H9 (cell line): ENCODE measurements at regions not wholly inside any gene's neighbourhood (a gene's known extent, or its start where the extent isn't known, plus 50 kb on each side); places are given as distances from the start of the nearest gene placed in this dataset.

ENCODE experiments used
- DNase-seq: peaks from one replicate; pipeline ENCODE4 v3.0.0-alpha.2; 2017
- H2AFZ ChIP-seq: one replicate; pipeline ENCODE4 v1.6.1; 2013; ENCODE audit warnings: mild to moderate bottlenecking, low read length, control low read depth, moderate library complexity
- H2AK5ac ChIP-seq: 2 replicates; pipeline ENCODE4 v1.6.1; 2013; ENCODE audit warnings: low read length, control low read depth, mixed read lengths; ENCODE audit not compliant: insufficient read length
- H2BK120ac ChIP-seq: one replicate; pipeline ENCODE4 v1.6.1; 2013; ENCODE audit warnings: low read depth, mild to moderate bottlenecking, low read length, control low read depth, inconsistent platforms; ENCODE audit not compliant: poor library complexity, severe bottlenecking
- H2BK12ac ChIP-seq: 2 replicates; pipeline ENCODE4 v1.6.1; 2013; ENCODE audit warnings: low read length, control low read depth, mixed read lengths, low read depth; ENCODE audit not compliant: insufficient read length
- H2BK15ac ChIP-seq: 2 replicates; pipeline ENCODE4 v1.6.1; 2013; ENCODE audit warnings: low read depth, low read length, control low read depth
- H2BK20ac ChIP-seq: one replicate; pipeline ENCODE4 v1.6.1; 2013; ENCODE audit warnings: low read depth, mild to moderate bottlenecking, low read length, control low read depth, inconsistent platforms; ENCODE audit not compliant: poor library complexity, severe bottlenecking
- H2BK5ac ChIP-seq: 2 replicates; pipeline ENCODE4 v1.6.1; 2013; ENCODE audit warnings: low read length, control low read depth, mixed read lengths; ENCODE audit not compliant: insufficient read length
- H3K14ac ChIP-seq: 2 replicates; pipeline ENCODE4 v1.6.1; 2013; ENCODE audit warnings: low read length, control low read depth; ENCODE audit not compliant: insufficient read depth
- H3K18ac ChIP-seq: 2 replicates; pipeline ENCODE4 v1.6.1; 2013; ENCODE audit warnings: low read depth, mild to moderate bottlenecking, mixed read lengths, low read length, control low read depth; ENCODE audit not compliant: insufficient read length
- H3K23ac ChIP-seq: 2 replicates; pipeline ENCODE4 v1.6.1; 2013; ENCODE audit warnings: low read length, control low read depth, mixed read lengths, low read depth; ENCODE audit not compliant: insufficient read length
- H3K23me2 ChIP-seq: 2 replicates; pipeline ENCODE4 v1.6.1; 2013; ENCODE audit warnings: low read depth, mild to moderate bottlenecking, mixed read lengths, low read length, control low read depth; ENCODE audit not compliant: insufficient read length, poor library complexity, severe bottlenecking
- H3K27ac ChIP-seq: 2 replicates; pipeline ENCODE4 v1.5.1; 2013; ENCODE audit warnings: low read length, control low read depth, mixed read lengths, low read depth; ENCODE audit not compliant: insufficient read length
- H3K27me3 ChIP-seq: 2 replicates; pipeline ENCODE4 v1.6.1; 2013; ENCODE audit warnings: low read length, control low read depth, inconsistent platforms; ENCODE audit not compliant: insufficient read depth
- H3K4ac ChIP-seq: 2 replicates; pipeline ENCODE4 v1.6.1; 2013; ENCODE audit warnings: low read depth, mild to moderate bottlenecking, control low read depth, inconsistent platforms, low read length, moderate library complexity
- H3K4me1 ChIP-seq: 2 replicates; pipeline ENCODE4 v1.6.1; 2013; ENCODE audit warnings: low read length, control low read depth, inconsistent platforms; ENCODE audit not compliant: insufficient read depth
- H3K4me2 ChIP-seq: 2 replicates; pipeline ENCODE4 v1.6.1; 2013; ENCODE audit warnings: low read length, control low read depth, mixed read lengths; ENCODE audit not compliant: insufficient read length, insufficient read depth
- H3K56ac ChIP-seq: 2 replicates; pipeline ENCODE4 v1.6.1; 2013; ENCODE audit warnings: low read depth, mild to moderate bottlenecking, mixed read lengths, low read length, control low read depth; ENCODE audit not compliant: insufficient read length
- H3K79me1 ChIP-seq: 2 replicates; pipeline ENCODE4 v1.6.1; 2013; ENCODE audit warnings: low read depth, mild to moderate bottlenecking, moderate library complexity, low read length, control low read depth, inconsistent platforms; ENCODE audit not compliant: insufficient read depth, poor library complexity, severe bottlenecking
- H3K79me2 ChIP-seq: 2 replicates; pipeline ENCODE4 v1.6.1; 2013; ENCODE audit warnings: low read length, control low read depth, inconsistent platforms; ENCODE audit not compliant: insufficient read depth
- H3K9ac ChIP-seq: 2 replicates; pipeline ENCODE4 v1.6.1; 2013; ENCODE audit warnings: low read length, control low read depth, mixed read lengths; ENCODE audit not compliant: insufficient read length; ENCODE audit errors: extremely low read depth
- H3K9me3 ChIP-seq: one replicate; pipeline ENCODE4 v1.6.1; 2013; ENCODE audit warnings: low read depth, low read length, inconsistent platforms; ENCODE audit not compliant: control insufficient read depth
- H3T11ph ChIP-seq: one replicate; pipeline ENCODE4 v1.6.1; 2013; ENCODE audit warnings: mild to moderate bottlenecking, low read length, control low read depth, inconsistent platforms
- H4K20me1 ChIP-seq: one replicate; pipeline ENCODE4 v1.6.1; 2013; ENCODE audit not compliant: control insufficient read depth, insufficient read length, insufficient read depth
- H4K5ac ChIP-seq: 2 replicates; pipeline ENCODE4 v1.6.1; 2013; ENCODE audit warnings: low read depth, mild to moderate bottlenecking, mixed read lengths, low read length, control low read depth; ENCODE audit not compliant: insufficient read length
- H4K8ac ChIP-seq: replicated peaks from 2 replicates; pipeline ENCODE4 v1.6.1; 2013; ENCODE audit warnings: low read length, control low read depth, mixed read lengths, low read depth; ENCODE audit not compliant: insufficient read length
- H4K91ac ChIP-seq: 2 replicates; pipeline ENCODE4 v1.6.1; 2013; ENCODE audit warnings: low read depth, mild to moderate bottlenecking, moderate library complexity, mixed read lengths, low read length, control low read depth; ENCODE audit not compliant: insufficient read length
- H3K27ac Mint-ChIP-seq, 3 experiments: 2 replicates in 2 of 3; 3 replicates in 1 of 3; pipeline ENCODE4 v1.8.0; 2020 to 2021; ENCODE audit warnings: mixed read lengths in 3 of 3, mild to moderate bottlenecking in 1 of 3, moderate library complexity in 1 of 3
- H3K27me3 Mint-ChIP-seq: 2 replicates; pipeline ENCODE4 v1.8.0; 2021; ENCODE audit warnings: low read depth, mild to moderate bottlenecking, moderate library complexity, mixed read lengths
- H3K36me3 Mint-ChIP-seq, 3 experiments: 2 replicates in 2 of 3; 3 replicates in 1 of 3; pipeline ENCODE4 v1.8.0; 2020 to 2021; ENCODE audit warnings: low read depth in 3 of 3, mixed read lengths in 3 of 3; ENCODE audit not compliant: insufficient read depth in 1 of 3
- H3K4me1 Mint-ChIP-seq, 2 experiments: 2 replicates each; pipeline ENCODE4 v1.8.0; 2020; ENCODE audit warnings: mixed read lengths in 2 of 2
- H3K4me3 Mint-ChIP-seq, 2 experiments: 2 replicates in 1 of 2; 3 replicates in 1 of 2; pipeline ENCODE4 v1.8.0; 2020 to 2021; ENCODE audit warnings: mild to moderate bottlenecking in 2 of 2, mixed read lengths in 2 of 2, moderate library complexity in 1 of 2
- H3K9me3 Mint-ChIP-seq, 2 experiments: 2 replicates in 1 of 2; 3 replicates in 1 of 2; pipeline ENCODE4 v1.8.0; 2020; ENCODE audit warnings: mild to moderate bottlenecking in 2 of 2, mixed read lengths in 2 of 2, moderate library complexity in 1 of 2
- CTCF ChIP-seq: fragments of 200-600 bp; sonication (generic); conservative IDR thresholded peaks from 3 replicates; pipeline ENCODE4 v1.8.0; 2021; ENCODE audit warnings: antibody characterized with exemption, mild to moderate bottlenecking
- WGBS: extraction: QIAGEN DNeasy Blood & Tissue Kit; methylation state at CpG from one replicate; pipeline ENCODE4 v1.1.7; 2013; ENCODE audit warnings: missing lambda C conversion rate, low lambda C conversion rate, mixed read lengths; ENCODE audit not compliant: insufficient read length; ENCODE audit errors: extremely low coverage; 5-methylcytosine and 5-hydroxymethylcytosine counted together

- no peak overlapping the region for H3K27ac Mint-ChIP-seq
- H3K4me1 ChIP-seq: no peaks in the 10 kb centered on the region
- no peak overlapping the region for H2BK120ac ChIP-seq
- no peaks in the 10 kb centered on the region for H3K27me3 ChIP-seq
- no peaks in the 10 kb centered on the region for H3K79me2 ChIP-seq
- no peaks in the 10 kb centered on the region for H4K20me1 ChIP-seq
- no peak overlapping the region for H3K4me2 ChIP-seq
- no peak overlapping the region for H2BK5ac ChIP-seq
- no peak overlapping the region for H3K27ac ChIP-seq
- H2BK20ac ChIP-seq: no peak overlapping the region
- no peak overlapping the region for H2AK5ac ChIP-seq
- no peak overlapping the region for H3K4ac ChIP-seq
- H3K4me3 Mint-ChIP-seq: no peak overlapping the region
- H2BK15ac ChIP-seq: no peak overlapping the region
- H3K18ac ChIP-seq: no peak overlapping the region
- H3K9ac ChIP-seq: no peak overlapping the region
- WGBS: no CpG with 5 or more reads among the region's 1 CpG
- no peaks in the 10 kb centered on the region; a peak in 1 of 5 replicates for H3K9me3 Mint-ChIP-seq
- H3K23ac ChIP-seq: no peak overlapping the region
- no peaks in the 10 kb centered on the region for H3K9me3 ChIP-seq
- no peak overlapping the region for H4K5ac ChIP-seq
- H3K4me1 Mint-ChIP-seq: peaks cover 3 to 4% of the 10 kb centered on the region in 2 experiments; a peak in 2 of 4 replicates
- H3K36me3 Mint-ChIP-seq: no peaks in the 10 kb centered on the region
- no peak overlapping the region for H2BK12ac ChIP-seq
- H3K79me1 ChIP-seq: no peaks in the 10 kb centered on the region
- no peak overlapping the region for H4K8ac ChIP-seq
- H3K14ac ChIP-seq: no peak overlapping the region
- H3K27me3 Mint-ChIP-seq: no peaks in the 10 kb centered on the region
- DNase-seq: no peak
- no peak overlapping the region for H3T11ph ChIP-seq
- no peak overlapping the region for H4K91ac ChIP-seq
- no peaks in the 10 kb centered on the region for H3K23me2 ChIP-seq
- H2AFZ ChIP-seq: no peak overlapping the region
- no peak overlapping the region for H3K56ac ChIP-seq
- TF ChIP-seq CTCF: no peak
These were observed 622.7 kb downstream of the RAPGEF2 start for GRCh38 chr4:159725571-159725970.
